AG04449 (cell line): ENCODE measurements at regions not wholly inside any gene's neighbourhood (a gene's known extent, or its start where the extent isn't known, plus 50 kb on each side); places are given as distances from the start of the nearest gene placed in this dataset.
A peak's percentile ranks its signal among the peaks of the same experiment; 100 is the strongest.

Experiments used
- CTCF ChIA-PET: fragments of 350-600 bp; formaldehyde crosslinking; extraction: SDS; loops from one replicate; lab custom pipeline; 2021; ENCODE audit warnings: antibody characterized with exemption; lab: Yijun Ruan, JAX
- POLR2A ChIA-PET: fragments of 400-600, 350-600 bp; formaldehyde crosslinking; extraction: SDS; loops from one replicate; lab custom pipeline; 2020; ENCODE audit warnings: antibody characterized with exemption, inconsistent platforms; lab: Yijun Ruan, JAX
- DNase-seq: peaks from one replicate; pipeline ENCODE4 v3.0.0-alpha.2; 2010; ENCODE audit warnings: low read depth, low spot score
- H3K4me3 ChIP-seq: 2 replicates; pipeline ENCODE4 v1.5.1; 2011; ENCODE audit warnings: low read depth, mild to moderate bottlenecking, control low read depth, low read length
- TF ChIP-seq, protein P1 (sequence below): IDR thresholded peaks from one replicate; pipeline ENCODE4 v1.5.1; 2011; ENCODE audit warnings: mild to moderate bottlenecking, moderate library complexity, low read length, control low read depth, inconsistent platforms; ENCODE audit not compliant: insufficient read depth; ENCODE audit errors: missing control alignments

DNA sequence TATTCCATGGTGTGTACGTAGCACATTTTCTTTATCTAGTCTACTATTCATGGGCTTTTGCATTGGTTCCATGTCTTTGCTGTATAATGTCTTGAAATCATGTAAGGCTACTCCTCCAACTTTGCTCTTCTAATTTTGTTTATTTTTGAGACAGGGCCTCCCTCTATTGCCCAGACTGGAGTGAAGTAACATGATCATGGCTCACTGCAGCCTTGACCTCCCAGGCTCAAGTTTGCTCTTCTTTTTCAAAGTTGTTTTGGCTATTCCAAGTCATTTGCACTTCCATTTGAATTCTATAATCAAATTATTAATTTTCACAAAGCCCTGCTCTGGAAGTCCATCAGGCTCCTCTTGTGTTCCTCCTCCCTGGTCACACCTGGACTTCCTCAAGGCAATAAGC is 90.2 kb upstream of the SGIP1 start:
- ChIA-PET POLR2A (no interaction called here), CTCF (interaction anchor here (1.2 to 19.0 kb wide), 7 partner anchors 8 to 487 kb away, joined by 3 to 807 read pairs (median 40); no protein-coding TSS in a partner anchor)
- DNase-seq, result no peak
- H3K4me3 ChIP-seq, result no peak overlapping the region
- TF ChIP-seq, protein P1, sequence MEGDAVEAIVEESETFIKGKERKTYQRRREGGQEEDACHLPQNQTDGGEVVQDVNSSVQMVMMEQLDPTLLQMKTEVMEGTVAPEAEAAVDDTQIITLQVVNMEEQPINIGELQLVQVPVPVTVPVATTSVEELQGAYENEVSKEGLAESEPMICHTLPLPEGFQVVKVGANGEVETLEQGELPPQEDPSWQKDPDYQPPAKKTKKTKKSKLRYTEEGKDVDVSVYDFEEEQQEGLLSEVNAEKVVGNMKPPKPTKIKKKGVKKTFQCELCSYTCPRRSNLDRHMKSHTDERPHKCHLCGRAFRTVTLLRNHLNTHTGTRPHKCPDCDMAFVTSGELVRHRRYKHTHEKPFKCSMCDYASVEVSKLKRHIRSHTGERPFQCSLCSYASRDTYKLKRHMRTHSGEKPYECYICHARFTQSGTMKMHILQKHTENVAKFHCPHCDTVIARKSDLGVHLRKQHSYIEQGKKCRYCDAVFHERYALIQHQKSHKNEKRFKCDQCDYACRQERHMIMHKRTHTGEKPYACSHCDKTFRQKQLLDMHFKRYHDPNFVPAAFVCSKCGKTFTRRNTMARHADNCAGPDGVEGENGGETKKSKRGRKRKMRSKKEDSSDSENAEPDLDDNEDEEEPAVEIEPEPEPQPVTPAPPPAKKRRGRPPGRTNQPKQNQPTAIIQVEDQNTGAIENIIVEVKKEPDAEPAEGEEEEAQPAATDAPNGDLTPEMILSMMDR, result no peak

DNA sequence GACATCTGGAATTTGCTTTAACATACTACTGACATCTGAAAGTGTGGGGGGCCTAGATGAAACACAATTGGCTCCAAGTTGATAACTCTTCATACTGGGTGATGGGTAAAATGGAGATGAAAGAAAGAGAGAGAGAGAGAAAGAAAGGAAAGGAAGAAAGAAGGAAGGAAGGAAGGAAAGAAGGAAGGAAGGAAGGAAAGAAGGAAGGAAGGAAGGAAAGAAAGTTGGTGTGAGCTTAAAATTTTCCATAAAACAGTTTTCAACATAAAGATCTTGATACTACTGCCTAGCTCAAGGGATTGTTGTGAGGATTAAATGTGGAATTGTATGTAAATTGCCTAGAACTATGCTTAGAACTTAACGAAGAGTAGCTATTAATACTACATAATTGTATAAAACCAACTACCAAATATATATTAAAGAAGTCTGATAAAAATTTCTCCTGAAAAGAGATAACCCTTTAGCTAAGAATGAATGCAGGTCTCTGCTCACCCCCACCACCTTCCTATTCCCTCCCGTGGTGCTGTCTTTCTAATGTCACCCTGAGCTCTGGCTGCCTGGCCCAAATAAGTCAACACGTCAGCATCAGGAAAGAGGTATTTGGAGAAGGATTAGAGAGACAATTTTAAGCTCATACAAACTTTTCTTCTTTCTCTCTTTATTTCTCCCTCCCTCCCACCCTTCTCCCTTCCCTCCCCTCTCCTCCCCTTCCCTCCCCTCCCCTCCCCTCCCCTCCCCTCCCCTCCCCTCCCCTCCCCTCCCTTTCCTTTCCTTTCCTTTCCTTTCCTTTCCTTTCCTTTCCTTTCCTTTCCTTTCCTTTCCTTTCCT is 89.3 kb upstream of the SGIP1 start:
- H3K4me3 ChIP-seq, result no peak overlapping the region
- ChIA-PET CTCF (interaction anchor here (0.7 to 19.0 kb wide), 22 partner anchors 9 to 1229 kb away, joined by 3 to 807 read pairs (median 6); no protein-coding TSS in a partner anchor), POLR2A (no interaction called here)
- TF ChIP-seq, protein P1, result no peak
- DNase-seq, result no peak

DNA sequence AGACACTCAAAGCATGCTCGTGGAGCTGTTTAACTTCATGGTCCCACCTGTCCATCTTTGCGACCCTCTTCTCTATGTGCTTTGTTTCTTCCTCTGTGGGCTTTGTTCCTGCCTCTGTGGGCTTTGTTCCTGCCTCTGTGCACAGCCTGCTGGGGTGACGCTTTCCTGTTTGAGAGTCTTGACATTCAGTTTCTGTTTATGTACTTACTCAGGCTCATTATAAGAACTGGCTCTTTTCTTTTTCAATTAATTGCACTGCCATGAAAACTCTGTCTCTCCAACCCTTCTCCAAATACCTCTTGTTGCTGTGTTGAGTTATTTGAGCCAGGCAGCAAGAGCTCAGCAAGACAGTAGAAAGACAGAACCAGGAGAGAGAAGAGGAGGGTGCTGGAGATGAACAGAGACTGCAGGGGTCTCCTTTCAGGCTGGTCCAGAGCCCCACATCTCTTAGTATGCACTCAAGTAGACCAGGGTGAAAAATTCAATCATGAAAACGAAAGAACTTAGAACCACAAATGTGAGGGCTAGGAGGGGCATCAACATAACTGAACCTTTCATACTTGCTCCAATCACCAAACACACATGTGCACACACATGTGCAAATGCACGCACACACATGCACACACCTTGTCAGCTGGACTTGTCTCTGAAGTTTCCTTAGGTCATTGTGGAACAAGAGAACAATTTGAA is 88.3 kb upstream of the SGIP1 start:
- ChIA-PET POLR2A (interaction anchor here (1.0 kb wide), 1 partner anchor 203 kb away, joined by 3 read pairs; no protein-coding TSS in a partner anchor), CTCF (interaction anchor here (0.8 to 19.0 kb wide), 56 partner anchors 9 to 1230 kb away, joined by 3 to 807 read pairs (median 4); no protein-coding TSS in a partner anchor)
- no peak overlapping the region for H3K4me3 ChIP-seq
- TF ChIP-seq, protein P1, result no peak
- no peak for DNase-seq

DNA sequence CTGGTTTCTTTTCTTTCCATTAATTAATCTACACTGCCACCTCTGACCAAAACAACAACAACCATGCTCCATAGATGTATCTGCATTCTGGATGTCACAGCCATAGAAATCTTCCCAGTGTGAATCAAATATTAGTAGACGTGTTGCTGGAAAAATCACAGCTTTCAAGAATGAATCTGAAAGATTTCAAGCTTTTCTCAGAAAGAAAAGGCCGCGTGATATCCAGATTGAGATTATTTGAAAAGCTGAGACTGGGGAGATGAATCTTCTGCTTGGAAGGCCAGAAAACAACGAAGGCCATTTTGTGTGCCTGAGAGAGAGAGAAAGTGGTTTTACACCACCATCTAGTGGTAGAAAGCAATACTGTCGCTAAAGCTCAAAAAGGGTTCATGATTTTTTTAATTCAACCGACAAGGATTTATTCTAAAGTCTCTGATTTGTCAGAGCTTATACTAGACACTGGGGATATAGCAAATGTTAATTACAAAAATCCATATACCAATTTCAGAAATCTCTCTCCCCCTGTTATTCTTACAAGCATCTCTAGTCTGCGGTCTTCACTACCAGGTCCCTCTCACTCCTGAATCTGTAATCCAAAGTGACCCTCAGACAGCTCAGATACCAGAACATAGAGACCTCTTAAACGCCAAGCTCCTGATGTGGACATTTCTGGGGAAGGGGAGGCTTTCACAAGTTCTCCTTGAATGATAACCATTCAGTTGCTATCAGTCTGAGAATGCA is 87.5 kb upstream of the SGIP1 start:
- H3K4me3 ChIP-seq, result no peak overlapping the region
- DNase-seq, result peak; percentile 26
- ChIA-PET CTCF (interaction anchor here (0.6 to 19.0 kb wide), 66 partner anchors 8 to 759 kb away, joined by 3 to 807 read pairs (median 4); no protein-coding TSS in a partner anchor), POLR2A (interaction anchor here (0.6 to 1.0 kb wide), 2 partner anchors 204 to 581 kb away, joined by 3 read pairs; no protein-coding TSS in a partner anchor)
- TF ChIP-seq, protein P1, result peak; percentile 60

DNA sequence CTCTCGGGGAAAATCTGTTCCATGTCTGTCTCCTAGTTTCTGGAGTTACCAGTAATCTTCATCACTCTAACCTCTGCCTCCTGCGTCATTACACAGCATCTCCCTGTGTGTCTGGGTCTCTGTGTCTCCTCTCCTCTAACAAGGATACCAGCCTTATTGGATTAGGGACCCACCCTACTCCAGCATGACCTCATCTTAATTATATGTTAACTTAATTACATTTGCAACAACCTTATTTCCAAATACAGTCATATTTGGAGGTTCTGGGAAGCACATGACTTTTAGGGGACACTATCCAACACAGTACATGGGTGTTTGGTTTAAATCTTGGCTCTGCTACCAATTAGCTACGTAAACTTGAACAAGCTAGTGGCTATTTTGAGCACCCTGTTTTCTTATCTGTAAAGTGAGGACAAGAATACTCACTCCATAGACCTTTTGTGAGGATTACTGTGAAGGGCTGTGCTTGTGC is 83.9 kb upstream of the SGIP1 start:
- no peak overlapping the region for H3K4me3 ChIP-seq
- POLR2A ChIA-PET, result interaction anchor here (0.6 kb wide), 1 partner anchor 14 kb away, joined by 3 read pairs; no protein-coding TSS in a partner anchor
- TF ChIP-seq, protein P1, result no peak
- CTCF ChIA-PET, result interaction anchor here (0.7 to 19.0 kb wide), 10 partner anchors 10 to 762 kb away, joined by 3 to 807 read pairs (median 3); no protein-coding TSS in a partner anchor
- DNase-seq, result no peak
